HG03103 (cell line): ENCODE measurements at regions not wholly inside any gene's neighbourhood (a gene's known extent, or its start where the extent isn't known, plus 50 kb on each side); places are given as distances from the start of the nearest gene placed in this dataset.
"Not testable (repeated sequence)": the region's sequence is repeated elsewhere in the genome, so short reads cannot be mapped to it uniquely, and the experiment has no call there.

Source experiments
- ATAC-seq: cut with Tn5 transposase; IDR thresholded peaks from one replicate; pipeline ENCODE4 v1.9.1; 2021; ENCODE audit warnings: low read depth; ENCODE audit not compliant: unreplicated experiment

DNA sequence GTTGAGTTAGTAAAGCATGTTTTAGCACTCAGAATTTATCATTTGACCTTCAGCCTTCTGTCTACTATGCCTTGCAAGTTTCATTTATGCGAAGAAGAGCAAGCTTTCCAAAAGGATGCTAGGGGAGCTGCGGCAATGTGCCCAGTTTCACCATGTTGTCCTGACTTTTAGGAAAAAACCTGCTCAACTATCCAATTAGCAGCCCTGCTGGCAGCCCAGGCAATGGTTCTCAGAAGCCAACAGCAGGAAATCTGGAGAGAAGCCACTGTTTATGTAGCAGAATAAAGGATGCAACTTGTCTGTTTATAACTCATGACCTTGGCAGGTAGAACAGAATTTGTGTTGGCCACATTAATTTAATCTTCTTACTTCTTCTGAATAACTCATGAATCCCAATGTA, 230.8 kb downstream of the ABCC12 start:
- no peak for ATAC-seq

DNA sequence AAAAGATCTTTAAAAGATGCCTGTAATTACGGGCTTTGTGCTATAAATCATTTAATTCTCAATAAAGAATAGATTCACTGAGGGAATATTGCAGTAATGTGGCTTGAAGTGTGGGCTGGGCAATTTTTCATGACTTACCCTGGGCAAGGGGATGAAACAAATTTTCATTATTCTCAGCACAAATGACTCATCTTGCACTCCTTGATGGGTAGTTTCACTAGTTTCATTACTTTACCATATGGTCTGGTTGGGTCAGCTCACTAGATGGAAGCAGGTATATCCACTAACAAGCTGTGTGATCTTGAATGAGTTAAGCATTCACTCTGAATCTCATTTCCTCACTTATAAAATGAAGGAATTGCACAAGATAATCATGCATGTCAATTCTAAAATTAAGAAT, 234.3 kb downstream of the ABCC12 start:
- no peak for ATAC-seq

DNA sequence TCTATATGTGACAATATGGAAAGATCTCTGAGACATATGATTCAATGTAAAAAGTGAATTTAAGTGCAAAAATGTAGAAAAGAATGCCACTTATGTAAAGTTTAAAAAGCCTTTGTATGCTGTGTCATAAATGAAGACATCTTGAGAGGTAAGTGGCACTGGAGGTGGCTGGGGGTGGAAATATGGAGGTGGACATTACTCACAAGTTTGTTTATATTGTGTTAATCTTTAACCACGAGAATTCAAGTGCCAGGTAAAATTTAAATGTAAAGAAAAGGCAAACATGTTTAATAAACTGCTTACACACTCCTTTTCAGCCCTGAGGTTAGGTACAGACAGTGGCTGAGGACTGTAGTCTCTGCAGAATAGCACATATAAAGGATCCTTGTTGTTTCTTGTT, 235.1 kb downstream of the ABCC12 start:
- ATAC-seq: no peak

DNA sequence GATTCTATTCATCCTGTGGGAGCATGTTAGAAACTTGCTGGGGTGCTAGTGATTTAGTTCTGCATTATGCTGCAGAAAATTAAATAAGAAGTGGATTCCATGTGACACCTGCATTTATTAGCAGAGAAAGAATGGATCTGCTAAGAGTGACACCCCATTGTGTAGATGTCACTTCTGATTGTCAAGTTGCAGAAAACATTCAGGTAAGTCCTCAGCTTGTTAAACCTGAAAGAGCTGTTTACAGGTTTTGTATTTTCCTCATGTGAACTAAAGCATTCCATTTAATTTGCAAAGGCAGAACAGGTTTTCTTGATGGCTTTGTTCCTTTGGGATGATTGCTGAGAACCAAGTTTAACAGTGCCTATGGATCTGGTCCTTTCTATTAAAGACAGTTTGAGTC, 238.7 kb downstream of the ABCC12 start:
- ATAC-seq: no peak

DNA sequence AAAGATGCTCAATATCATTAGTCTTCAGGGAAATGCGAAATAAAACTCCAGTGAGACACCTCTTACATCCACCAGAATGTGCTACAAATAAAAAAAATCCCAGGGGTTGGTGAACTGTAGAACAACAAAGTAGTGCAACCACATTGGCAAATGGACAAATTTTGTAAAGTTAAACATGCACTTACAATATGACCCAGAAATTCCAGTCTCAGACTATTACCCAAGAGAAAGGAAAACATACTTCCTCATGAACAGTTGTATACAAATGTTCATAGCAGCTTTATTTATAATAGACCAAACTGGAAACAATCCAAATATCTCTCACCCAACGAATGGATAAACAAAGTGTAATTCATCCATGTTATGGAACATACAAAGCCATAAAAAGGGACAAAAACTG, 239.5 kb downstream of the ABCC12 start:
- ATAC-seq: no peak

DNA sequence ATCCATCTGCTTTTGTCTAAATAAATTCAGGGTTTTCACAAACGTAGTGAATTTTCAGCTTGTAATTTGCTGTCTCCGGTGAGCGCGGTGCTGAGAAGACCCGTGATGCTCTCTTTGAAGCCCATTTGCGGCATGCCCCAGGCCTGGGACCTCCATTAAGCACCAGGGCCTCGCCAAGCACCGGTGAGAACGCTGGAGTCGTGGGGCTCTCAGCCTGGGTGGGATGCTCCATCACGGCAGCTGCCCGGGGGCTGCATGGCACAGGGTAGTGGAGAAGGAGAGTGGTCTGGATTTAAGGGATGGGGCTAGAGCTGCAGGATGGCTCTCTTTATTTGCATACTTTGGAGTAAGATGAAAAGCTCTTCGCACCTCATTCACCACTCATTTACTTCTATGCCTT, 248.7 kb downstream of the ABCC12 start:
- ATAC-seq: no peak

DNA sequence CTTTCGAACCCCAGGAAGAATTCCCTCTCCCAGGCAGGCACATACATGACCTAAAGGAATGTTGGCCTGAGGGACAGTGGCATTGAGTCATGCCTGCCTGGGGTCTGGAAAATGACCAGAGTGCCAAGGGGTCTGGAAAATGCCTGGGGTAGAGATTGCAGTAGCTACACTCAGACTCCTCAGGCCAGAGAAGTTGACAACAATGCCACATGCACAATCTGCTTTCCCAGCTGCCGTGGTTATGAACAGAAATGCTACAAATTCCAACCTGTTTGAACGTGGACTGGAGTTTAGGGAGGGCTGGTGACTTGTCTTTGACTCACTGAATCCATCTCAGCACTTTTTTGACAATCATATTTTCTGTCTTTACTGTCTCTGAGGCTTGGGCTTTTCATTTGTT, 250.0 kb downstream of the ABCC12 start:
- ATAC-seq: no peak

DNA sequence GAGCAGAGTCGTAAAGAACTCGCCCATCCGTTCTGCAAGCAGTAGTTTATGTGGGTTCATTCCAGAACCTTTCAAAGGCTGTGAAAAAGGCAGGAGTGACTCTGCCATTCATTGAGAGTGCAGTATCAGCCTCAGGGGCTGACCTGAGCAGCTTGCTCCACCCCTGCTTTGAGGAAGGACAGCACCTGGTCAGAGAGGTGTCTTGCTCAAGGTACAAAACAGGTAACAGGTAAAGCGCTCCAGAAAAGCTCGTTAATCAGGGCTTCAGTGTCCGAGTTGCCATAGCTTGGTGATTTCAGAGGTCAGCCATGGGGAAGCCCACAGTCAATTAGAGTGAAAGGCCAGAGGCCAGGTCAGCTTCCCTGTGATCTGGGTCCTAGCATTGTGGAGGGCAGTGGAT, 251.1 kb downstream of the ABCC12 start:
- ATAC-seq: no peak

DNA sequence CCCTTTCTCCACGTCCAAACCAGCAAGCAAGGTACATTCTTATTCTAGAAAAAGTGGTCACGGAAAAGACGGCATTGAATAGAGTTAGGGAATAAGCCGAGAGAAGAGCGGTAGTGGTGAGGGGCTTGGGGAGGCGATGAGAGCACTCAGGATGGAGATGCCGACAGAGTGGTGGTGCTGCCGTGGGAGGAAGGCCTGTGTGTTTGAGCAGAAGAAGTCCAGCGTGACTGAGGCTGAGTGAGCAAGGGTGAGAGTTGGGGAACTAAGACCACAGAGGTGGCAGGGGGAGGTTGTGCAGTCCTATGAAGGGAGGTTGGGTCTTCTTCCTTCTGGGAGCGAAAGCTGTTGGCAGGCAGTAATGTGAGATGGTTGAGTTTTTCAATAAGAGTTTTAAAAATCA, 252.3 kb downstream of the ABCC12 start:
- ATAC-seq: no peak

DNA sequence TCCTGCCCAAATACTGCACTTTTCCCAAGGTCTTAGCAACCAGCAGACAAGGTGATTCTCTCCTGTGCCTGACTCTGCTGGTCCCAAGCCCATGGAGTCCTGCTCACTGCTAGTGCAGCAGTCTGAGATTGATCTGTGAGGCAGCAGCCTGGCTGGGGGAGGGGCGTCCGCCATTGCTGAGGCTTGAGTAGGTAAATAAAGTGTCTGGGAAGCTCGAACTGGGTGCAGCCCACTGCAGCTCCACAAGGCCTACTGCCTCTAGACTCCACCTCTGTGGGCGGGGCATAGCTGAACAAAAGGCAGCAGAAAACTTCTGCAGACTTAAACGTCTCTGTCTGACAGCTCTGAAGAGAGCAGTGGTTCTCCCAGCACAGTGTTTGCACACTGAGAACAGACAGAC, 258.7 kb downstream of the ABCC12 start:
- ATAC-seq: not testable (repeated sequence)

DNA sequence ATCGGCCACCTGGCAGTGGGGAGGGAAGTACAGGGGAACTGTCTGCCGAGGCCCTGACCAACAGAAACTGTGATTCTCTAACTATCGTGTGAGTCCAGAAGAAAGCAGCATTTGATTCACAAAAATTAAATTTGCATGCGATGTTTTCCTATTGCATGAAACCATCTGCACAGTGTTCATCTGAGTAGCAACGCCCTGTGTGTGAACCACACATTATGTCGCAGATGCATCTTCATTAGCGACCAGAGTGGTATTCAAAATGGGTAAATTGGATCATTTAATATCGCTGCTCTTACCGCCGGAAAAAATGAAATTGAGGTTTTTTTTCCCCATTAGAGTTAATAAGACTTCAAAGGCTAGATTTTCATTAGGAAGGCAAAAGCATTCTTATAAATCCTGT, 260.6 kb downstream of the ABCC12 start:
- no peak for ATAC-seq

DNA sequence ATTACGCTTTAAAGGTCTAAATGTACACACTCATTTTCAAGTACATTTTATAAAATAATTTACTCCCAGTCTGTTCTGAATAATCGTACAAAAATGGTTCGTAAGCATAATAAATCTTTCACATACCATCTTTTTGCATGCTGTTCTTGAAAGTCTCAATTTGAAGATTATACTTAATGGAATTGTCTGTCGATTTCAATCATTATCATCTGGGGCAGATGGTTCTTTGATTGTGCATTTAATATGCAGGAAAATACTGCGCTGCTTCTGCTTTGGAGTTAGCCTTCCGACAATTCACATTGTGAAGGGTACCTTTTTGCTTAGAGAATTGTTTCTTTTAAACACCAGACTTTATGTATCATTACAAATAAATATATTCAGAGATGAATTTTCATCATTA, 262.8 kb downstream of the ABCC12 start:
- ATAC-seq: no peak

DNA sequence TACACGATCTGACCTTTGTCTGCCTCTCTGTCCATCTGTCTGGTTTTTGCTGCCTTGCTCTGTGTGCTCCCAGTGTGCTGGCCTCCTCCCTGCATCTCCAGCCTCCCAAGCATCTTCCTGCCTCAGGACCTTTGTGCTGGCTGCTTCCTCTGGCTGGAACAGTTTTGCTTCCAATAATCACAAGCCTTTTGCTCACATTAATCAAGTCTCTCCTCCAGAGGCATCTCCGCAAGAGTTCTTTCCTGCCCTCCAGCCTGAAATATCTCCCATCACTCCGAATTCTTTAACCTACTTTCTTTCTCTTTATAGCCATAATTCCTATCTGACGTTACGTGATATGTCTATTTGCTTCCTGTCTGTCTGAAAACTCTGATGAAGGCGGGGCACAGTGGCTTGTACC, 267.1 kb downstream of the ABCC12 start:
- no peak for ATAC-seq

DNA sequence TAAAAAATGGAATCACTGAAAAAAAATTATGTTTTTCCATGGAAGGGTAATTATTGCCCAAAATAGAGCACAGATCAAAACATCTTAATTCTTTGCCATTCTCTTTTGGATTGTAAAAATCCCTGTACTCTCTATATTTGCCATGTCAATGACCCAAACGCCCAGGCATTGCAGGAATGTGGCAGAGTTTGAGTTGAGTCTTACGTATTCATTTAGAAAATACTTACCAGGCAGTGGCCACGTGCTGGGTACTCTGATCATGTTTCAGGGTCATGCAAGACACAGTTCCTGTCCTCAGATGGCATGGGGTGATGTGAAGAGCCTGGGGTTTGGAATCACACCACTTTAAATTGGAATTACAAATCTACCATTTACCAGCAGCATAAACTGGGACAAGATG, 267.7 kb downstream of the ABCC12 start:
- no peak for ATAC-seq

DNA sequence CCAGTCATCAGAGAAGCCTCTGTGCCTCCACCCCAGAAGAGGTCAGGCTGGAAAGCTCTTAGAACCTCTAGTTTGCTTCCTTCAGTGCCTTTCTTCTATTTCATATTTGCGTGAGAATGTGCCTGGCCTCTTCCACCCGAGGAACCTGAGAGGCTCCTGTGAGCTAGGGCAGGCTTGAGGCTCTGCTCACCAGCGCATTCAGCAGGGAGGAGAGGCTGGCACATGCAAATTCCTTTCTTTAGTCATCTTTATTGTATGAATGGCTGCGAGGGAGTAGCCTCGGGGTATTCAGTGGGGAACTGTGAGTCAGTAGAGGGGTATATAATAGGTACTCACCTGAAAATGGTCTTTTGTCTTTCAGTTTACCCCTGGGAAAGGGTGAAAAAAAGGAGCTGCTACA, 268.3 kb downstream of the ABCC12 start:
- ATAC-seq: no peak

DNA sequence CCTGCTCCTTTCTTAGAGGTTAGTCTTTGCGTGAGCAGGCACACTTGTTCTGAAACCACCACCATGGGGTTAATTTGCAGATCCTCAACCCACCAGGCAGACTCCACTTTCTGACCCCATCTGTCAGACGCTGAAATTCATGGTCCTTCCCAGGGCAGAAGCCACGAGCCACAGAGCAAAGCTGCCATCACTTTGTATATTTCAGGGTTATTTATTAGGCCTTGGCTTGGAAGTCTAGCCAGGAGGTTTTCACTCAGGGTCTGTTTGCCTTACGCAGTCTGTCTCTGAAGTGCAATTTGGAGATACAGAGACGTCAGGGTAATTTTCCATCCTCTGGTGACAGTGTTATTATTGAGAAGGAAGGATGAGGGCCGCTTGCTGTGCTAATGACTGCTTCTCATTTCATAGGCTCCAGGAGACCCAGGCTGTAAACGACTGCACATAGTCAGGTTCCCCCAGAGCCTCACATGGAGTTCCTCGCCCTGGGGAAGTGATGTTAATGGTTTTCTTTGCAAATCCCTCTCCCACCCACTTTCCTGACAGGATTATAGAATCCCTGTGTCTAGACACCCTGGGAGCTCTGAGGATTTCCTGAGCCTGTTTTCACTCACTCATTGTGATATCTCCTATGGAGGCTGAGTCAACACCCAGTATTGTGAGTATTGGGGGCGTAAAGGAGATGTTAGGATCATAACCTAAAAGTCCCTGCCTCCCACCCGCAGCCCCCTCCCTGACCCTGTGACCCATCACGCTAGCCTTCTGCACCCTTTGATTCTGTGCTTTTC, 269.0 kb downstream of the ABCC12 start:
- no peak for ATAC-seq

DNA sequence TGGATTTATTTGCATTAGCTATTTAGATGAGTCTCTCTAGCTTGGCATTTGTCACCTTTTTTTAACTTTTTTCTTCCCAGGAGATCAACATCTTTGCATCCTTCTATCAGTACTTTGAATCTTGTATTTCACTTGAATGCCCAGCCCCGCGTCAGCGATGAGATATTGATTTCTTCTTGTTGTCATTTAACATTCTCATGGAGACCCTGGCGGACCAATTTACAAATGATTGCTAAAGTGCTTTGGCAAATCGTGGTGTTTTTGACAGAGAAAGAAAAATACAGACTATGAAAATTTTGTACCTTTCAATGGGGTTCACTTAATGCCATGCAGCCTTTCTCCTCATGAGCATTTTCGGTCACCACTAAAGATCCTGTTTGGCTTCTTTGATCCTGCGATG, 269.7 kb downstream of the ABCC12 start:
- ATAC-seq: no peak

DNA sequence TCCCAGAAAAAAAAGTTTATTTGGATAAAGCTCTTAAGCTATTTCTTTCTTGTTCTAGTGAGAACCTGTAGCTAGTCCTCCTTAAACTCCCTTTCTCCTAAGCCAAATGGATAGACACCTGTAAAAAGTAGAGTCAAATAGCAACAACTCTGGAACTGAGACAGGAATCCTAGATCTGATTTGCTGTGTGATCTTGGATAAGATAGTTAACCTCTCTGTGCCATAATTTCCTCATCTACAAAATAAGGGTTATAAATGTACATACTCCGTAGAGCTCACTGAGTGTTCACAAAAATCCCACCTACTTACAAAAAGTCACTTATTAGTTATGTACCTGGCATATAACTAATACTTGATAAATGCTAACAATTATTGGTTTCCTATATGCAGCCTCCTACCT, 270.3 kb downstream of the ABCC12 start:
- no peak for ATAC-seq

DNA sequence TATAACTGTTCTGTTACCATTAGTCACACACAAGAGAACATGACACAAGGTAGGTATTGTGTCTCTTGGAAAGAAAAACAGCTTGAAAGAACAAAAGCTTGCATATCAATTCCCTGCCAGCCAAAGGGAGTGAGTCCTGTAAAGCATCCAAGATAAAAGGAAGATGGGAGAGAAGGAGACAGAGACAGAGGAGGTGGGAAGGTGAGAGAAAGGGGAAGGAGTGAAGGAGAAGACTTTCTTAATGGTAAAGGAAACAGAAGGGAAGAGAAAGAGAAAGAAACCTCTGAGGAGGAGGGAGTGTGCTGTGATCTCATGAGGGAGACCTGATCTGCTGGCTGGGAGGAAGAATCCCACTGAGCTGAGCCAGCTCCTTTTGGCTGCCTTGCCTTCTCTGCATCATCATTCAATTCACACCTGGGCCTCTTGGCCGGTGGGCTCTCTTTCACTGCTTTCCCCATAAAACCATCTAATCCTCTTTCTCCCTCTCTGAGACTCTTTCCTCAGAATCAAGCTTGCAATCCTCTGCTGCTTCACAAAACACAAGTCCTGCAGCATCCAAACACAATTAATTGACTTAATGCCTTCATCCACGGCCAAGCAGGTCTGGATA, 271.6 kb downstream of the ABCC12 start:
- no peak for ATAC-seq

DNA sequence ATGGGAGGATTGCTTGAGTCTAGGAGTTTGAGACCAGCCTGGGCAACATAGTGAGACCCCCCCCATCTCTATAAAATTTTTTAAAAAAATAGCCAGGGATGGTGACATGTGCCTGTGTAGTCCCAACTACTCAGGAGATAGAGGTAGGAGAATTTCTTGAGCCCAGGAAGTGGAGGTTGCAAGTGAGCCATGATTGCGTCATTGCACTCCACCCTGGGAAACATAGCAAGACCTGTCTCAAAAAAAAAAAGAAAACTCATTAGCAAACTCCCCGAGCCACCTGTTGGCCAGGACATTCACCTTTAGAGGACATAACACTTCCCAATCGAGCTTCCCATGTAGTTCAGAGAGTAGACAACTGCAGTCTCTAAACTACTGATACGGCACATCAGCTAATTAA, 274.2 kb downstream of the ABCC12 start:
- ATAC-seq: no peak

DNA sequence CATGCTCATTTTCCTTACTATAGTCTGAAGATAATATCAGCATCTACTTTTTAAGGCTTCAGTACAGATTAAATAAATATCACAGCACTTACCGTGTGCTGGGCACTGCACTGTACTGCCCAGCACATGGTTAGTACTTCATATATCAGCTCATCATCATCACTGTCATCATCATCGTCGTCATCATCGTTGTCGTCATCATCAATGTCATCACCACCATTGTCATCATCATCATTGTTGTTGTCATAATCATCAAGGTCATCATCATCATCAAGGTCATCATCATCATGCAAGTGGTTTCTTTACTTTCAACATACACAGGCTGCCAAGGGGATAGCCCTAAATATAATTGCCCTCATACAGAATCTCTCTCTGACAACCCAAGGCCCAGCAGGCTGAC, 275.1 kb downstream of the ABCC12 start:
- no peak for ATAC-seq

DNA sequence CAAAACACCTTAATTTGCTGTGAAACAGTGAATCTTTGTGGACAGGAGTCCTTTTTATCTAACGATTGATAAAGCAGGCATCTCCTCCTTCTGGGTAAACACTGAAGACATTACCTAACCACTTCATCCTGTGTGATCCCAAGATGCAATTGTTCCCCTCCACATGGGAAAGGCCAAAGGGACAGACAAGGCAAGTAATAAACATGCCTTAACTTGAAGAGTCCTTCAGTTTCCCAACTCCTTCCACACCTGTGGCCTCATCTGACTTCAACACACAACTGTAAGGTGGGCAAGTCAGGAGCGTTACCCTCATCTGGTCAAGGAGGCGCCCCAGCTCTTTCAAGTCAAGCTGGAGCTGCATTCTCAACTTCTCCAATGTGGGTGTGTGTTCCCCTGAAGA, 278.6 kb downstream of the ABCC12 start:
- no peak for ATAC-seq

DNA sequence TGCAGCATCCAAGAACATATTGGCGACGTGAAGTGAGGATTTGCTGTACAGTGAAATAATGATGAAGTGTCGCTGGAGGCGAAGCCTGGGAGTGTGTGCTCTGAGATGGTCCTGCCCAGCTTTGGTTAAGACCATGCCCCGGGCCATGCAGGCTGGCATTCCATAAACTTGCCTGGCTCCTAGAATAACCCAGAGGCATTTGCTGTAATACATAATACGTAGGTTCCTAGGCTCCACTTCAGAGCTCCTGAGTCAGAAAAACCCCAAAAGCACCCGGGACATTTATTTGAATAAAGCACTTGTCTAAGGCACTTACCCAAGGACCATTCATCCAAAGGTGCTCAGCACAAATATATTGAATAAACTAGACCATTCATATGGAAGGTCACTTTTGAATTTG, 279.3 kb downstream of the ABCC12 start:
- ATAC-seq: no peak
